ENCODE measurements at regions not wholly inside any gene's neighbourhood (a gene's known extent, or its start where the extent isn't known, plus 50 kb on each side); places are given as distances from the start of the nearest gene placed in this dataset.

DNA sequence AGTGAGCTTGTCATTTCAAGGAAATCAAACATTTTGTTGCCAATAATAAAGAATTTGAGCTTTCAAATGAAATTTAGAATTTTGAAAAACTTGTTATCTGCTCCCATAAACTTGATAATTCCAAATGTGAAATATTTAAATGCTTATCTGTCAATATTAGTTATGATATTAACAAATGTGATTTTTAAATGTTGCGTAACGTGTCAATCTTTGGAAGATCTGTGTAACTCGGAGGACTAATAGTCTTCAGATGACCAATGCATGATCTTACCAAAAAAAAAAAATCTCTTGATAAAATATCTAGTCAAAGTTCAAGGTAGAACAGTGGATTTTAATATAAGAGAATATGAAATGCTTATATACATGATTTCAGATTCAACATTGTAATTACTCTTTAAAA lies 274.5 kb upstream of the HSF2 start:
- DNase-seq (ENCODE audit: low spot score): no peak

- DNase-seq (ENCODE audit: low spot score): no peak
These were observed 272.6 kb upstream of the HSF2 start for GRCh38 chr6:122126894-122127293.

GRCh38 chr6:122128445-122128844 lies 271.0 kb upstream of the HSF2 start:
- no peak for DNase-seq (ENCODE audit: low spot score)

GRCh38 chr6:122129313-122130025 lies 270.0 kb upstream of the HSF2 start:
- DNase-seq (ENCODE audit: low spot score): no peak

GRCh38 chr6:122130026-122130348 lies 269.5 kb upstream of the HSF2 start:
- DNase-seq (ENCODE audit: low spot score): no peak

GRCh38 chr6:122130518-122130917 lies 268.9 kb upstream of the HSF2 start:
- no peak for DNase-seq (ENCODE audit: low spot score)

DNA sequence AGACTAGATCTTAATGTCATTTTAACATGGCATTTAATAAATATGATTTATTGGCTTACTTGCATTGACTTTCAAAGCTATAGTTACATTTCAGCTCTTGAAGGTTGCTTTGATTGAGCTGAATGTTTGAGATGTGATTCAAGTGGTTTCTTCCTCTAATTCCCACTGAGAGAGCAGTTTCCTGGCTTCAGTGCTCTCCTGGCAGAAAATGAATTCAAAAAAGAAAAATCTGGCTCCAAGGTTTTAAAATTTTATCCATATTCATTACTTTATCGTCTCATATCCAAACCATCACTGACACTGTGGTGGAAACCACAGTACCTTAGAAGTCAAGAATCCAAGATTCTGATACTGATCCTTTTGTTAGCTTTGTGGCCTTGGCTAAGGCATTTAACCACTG lies 263.1 kb upstream of the HSF2 start:
- DNase-seq (ENCODE audit: low spot score): no peak

GRCh38 chr6:122140031-122140430 lies 259.4 kb upstream of the HSF2 start:
- no peak for DNase-seq (ENCODE audit: low spot score)

GRCh38 chr6:122141246-122141645 lies 258.2 kb upstream of the HSF2 start:
- DNase-seq (ENCODE audit: low spot score): no peak

GRCh38 chr6:122143813-122144601 lies 255.4 kb upstream of the HSF2 start:
- DNase-seq (ENCODE audit: low spot score): no peak

- no peak for DNase-seq (ENCODE audit: low spot score)
These were observed 254.2 kb upstream of the HSF2 start for GRCh38 chr6:122145246-122145645.

GRCh38 chr6:122145741-122146240 lies 253.7 kb upstream of the HSF2 start:
- no peak for DNase-seq (ENCODE audit: low spot score)

DNA sequence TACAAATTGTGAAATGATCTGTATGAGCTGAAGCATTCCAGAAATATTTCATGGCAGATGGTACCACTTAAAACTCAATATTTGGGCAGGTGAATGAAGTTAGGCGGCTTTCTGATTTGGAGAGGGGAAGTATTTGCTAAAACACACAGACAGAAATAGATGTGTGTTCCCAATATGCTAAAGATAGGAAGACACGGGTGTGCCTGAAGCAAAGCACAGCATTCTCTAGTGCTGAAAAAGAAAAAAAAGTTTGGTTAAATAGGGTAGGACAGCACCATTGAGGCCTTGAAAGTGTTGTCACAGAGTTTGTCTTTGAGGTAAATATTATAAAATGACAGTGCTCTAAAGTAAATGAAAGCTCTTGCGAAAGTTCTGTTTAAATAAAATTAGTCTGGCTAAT lies 252.2 kb upstream of the HSF2 start:
- DNase-seq (ENCODE audit: low spot score): no peak

GRCh38 chr6:122151066-122151465 lies 248.4 kb upstream of the HSF2 start:
- DNase-seq (ENCODE audit: low spot score): no peak

DNA sequence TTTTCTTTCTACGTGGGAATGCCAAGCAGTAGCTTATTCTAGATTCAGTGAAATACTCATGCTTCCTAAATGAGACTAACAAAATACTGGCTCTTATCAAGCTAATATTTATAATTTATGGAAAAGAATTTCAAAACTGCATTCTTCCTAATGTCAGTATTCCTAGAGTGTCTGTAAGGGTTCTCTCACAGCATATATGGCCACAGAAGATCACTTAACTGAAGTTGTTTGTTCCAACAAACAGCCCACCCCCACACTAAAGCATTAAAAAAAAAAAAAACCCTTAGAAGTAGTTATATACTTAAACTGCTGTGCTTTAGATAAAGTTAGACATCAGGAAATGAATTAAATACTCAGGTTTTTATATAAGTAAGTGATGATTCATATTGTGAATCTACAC lies 247.7 kb upstream of the HSF2 start:
- no peak for DNase-seq (ENCODE audit: low spot score)

- no peak for DNase-seq (ENCODE audit: low spot score)
These were observed 245.9 kb upstream of the HSF2 start for GRCh38 chr6:122153557-122153956.

- DNase-seq (ENCODE audit: low spot score): no peak
These were observed 245.3 kb upstream of the HSF2 start for GRCh38 chr6:122154155-122154554.

GRCh38 chr6:122154912-122155575 lies 244.4 kb upstream of the HSF2 start:
- no peak for DNase-seq (ENCODE audit: low spot score)

GRCh38 chr6:122161136-122161535 lies 238.3 kb upstream of the HSF2 start:
- DNase-seq (ENCODE audit: low spot score): no peak

- no peak for DNase-seq (ENCODE audit: low spot score)
These were observed 234.4 kb upstream of the HSF2 start for GRCh38 chr6:122165014-122165413.

- no peak for DNase-seq (ENCODE audit: low spot score)
These were observed 229.2 kb upstream of the HSF2 start for GRCh38 chr6:122170274-122170673.

- no peak for DNase-seq (ENCODE audit: low spot score)
These were observed 220.5 kb upstream of the HSF2 start for GRCh38 chr6:122178988-122179387.

DNA sequence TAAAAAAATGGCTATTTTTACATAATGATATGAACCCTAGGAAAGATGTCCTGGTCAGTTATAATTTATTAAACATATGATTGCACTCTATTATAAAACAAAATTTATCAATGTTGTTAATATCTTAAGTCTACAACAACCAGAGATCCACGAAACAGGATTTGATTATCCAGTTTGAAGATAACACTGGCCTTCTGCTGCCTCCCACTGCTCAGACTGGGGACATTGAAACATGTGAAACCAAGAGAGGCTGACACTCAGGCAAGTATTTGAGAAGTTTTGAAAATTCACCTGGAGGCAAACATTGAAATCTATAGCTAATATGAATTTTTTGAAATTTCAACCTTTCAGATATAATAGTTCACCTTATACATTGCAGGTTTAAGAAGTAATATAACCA lies 219.3 kb upstream of the HSF2 start:
- DNase-seq (ENCODE audit: low spot score): no peak
